GM20431 (cell line): ENCODE measurements at regions not wholly inside any gene's neighbourhood (a gene's known extent, or its start where the extent isn't known, plus 50 kb on each side); places are given as distances from the start of the nearest gene placed in this dataset.
"Not testable (repeated sequence)": the region's sequence is repeated elsewhere in the genome, so short reads cannot be mapped to it uniquely, and the experiment has no call there.

ENCODE experiments used
- in situ Hi-C: fragments of 300-500 bp; cut with MseI, MboI; formaldehyde crosslinking; loops from one replicate; pipeline ENCODE4 v1.15.0; 2020; ENCODE audit warnings: low sequenced_read_pairs; ENCODE audit not compliant: unreplicated experiment

- in situ Hi-C loops = no loop called here
Observed at GRCh38 chr20:52016022-52016421, 175.6 kb downstream of the ZFP64 start.

GRCh38 chr20:52015155-52015554, 176.4 kb downstream of the ZFP64 start:
- in situ Hi-C loops = no loop called here

- in situ Hi-C loops = no loop called here
Observed at GRCh38 chr20:52012079-52012478, 179.5 kb downstream of the ZFP64 start.

- in situ Hi-C loops = no loop called here
Observed at GRCh38 chr20:52011093-52011492, 180.5 kb downstream of the ZFP64 start.

- in situ Hi-C loops = no loop called here
Observed at GRCh38 chr20:52010541-52010940, 181.0 kb downstream of the ZFP64 start.

- in situ Hi-C loops = no loop called here
Observed at GRCh38 chr20:52008874-52009273, 182.7 kb downstream of the ZFP64 start.

- in situ Hi-C loops = no loop called here
Observed at GRCh38 chr20:52004715-52005114, 186.9 kb downstream of the ZFP64 start.

GRCh38 chr20:52004018-52004417, 187.6 kb downstream of the ZFP64 start:
- in situ Hi-C loops = no loop called here

GRCh38 chr20:52003415-52003814, 188.2 kb downstream of the ZFP64 start:
- in situ Hi-C loops = no loop called here

- in situ Hi-C loops = no loop called here
Observed at GRCh38 chr20:52001999-52002666, 189.4 kb downstream of the ZFP64 start.

GRCh38 chr20:51997281-51997936, 194.2 kb downstream of the ZFP64 start:
- in situ Hi-C loops = not testable (repeated sequence)

GRCh38 chr20:51995551-51995951, 193.2 kb upstream of the SALL4 start:
- in situ Hi-C loops = no loop called here

GRCh38 chr20:51994751-51995417, 192.6 kb upstream of the SALL4 start:
- in situ Hi-C loops = no loop called here

GRCh38 chr20:51987812-51988211, 185.5 kb upstream of the SALL4 start:
- in situ Hi-C loops = no loop called here

- in situ Hi-C loops = no loop called here
Observed at GRCh38 chr20:51985013-51985415, 182.7 kb upstream of the SALL4 start.

GRCh38 chr20:51980277-51980676, 178.0 kb upstream of the SALL4 start:
- in situ Hi-C loops = no loop called here

- in situ Hi-C loops = no loop called here
Observed at GRCh38 chr20:51979226-51979625, 176.9 kb upstream of the SALL4 start.

GRCh38 chr20:51978070-51978501, 175.8 kb upstream of the SALL4 start:
- in situ Hi-C loops = no loop called here

GRCh38 chr20:51972056-51972455, 169.7 kb upstream of the SALL4 start:
- in situ Hi-C loops = loop anchor here (25.0 kb wide), 1 partner anchor 335 kb away; no protein-coding TSS in a partner anchor

- in situ Hi-C loops = loop anchor here (25.0 kb wide), 1 partner anchor 334 kb away; no protein-coding TSS in a partner anchor
Observed at GRCh38 chr20:51970858-51971257, 168.5 kb upstream of the SALL4 start.

- in situ Hi-C loops = loop anchor here (25.0 kb wide), 1 partner anchor 332 kb away; no protein-coding TSS in a partner anchor
Observed at GRCh38 chr20:51969191-51969590, 166.9 kb upstream of the SALL4 start.
